ENCODE measurements at regions not wholly inside any gene's neighbourhood (a gene's known extent, or its start where the extent isn't known, plus 50 kb on each side); places are given as distances from the start of the nearest gene placed in this dataset.
"Not testable (repeated sequence)": the region's sequence is repeated elsewhere in the genome, so short reads cannot be mapped to it uniquely, and the experiment has no call there.

- in situ Hi-C loops (cut with HindIII; ENCODE audit: low sequenced_read_pairs), result no loop called here
These were observed 88.8 kb downstream of the CD24 start for GRCh38 chr6:106885679-106886078.

- in situ Hi-C loops (cut with HindIII; ENCODE audit: low sequenced_read_pairs), result no loop called here
These were observed 90.0 kb downstream of the CD24 start for GRCh38 chr6:106884576-106884975.

- in situ Hi-C loops (cut with HindIII; ENCODE audit: low sequenced_read_pairs), result no loop called here
These were observed 90.7 kb downstream of the CD24 start for GRCh38 chr6:106883808-106884262.

- in situ Hi-C loops (cut with HindIII; ENCODE audit: low sequenced_read_pairs), result no loop called here
These were observed 91.7 kb downstream of the CD24 start for GRCh38 chr6:106882601-106883518.

GRCh38 chr6:106882138-106882537 lies 92.4 kb downstream of the CD24 start:
- in situ Hi-C loops (cut with HindIII; ENCODE audit: low sequenced_read_pairs), result no loop called here

- in situ Hi-C loops (cut with HindIII; ENCODE audit: low sequenced_read_pairs), result no loop called here
These were observed 93.6 kb downstream of the CD24 start for GRCh38 chr6:106880952-106881351.

- in situ Hi-C loops (cut with HindIII; ENCODE audit: low sequenced_read_pairs), result no loop called here
These were observed 98.7 kb downstream of the CD24 start for GRCh38 chr6:106875782-106876321.

GRCh38 chr6:106874481-106874880 lies 100.0 kb downstream of the CD24 start:
- in situ Hi-C loops (cut with HindIII; ENCODE audit: low sequenced_read_pairs), result no loop called here

GRCh38 chr6:106872049-106872448 lies 102.5 kb downstream of the CD24 start:
- in situ Hi-C loops (cut with HindIII; ENCODE audit: low sequenced_read_pairs), result no loop called here

GRCh38 chr6:106870824-106871717 lies 103.5 kb downstream of the CD24 start:
- in situ Hi-C loops (cut with HindIII; ENCODE audit: low sequenced_read_pairs), result no loop called here

- in situ Hi-C loops (cut with HindIII; ENCODE audit: low sequenced_read_pairs), result no loop called here
These were observed 104.5 kb downstream of the CD24 start for GRCh38 chr6:106870069-106870468.

- in situ Hi-C loops (cut with HindIII; ENCODE audit: low sequenced_read_pairs), result no loop called here
These were observed 105.3 kb downstream of the CD24 start for GRCh38 chr6:106869203-106869602.

- in situ Hi-C loops (cut with HindIII; ENCODE audit: low sequenced_read_pairs), result no loop called here
These were observed 107.5 kb downstream of the CD24 start for GRCh38 chr6:106866875-106867658.

- in situ Hi-C loops (cut with HindIII; ENCODE audit: low sequenced_read_pairs), result no loop called here
These were observed 111.7 kb downstream of the CD24 start for GRCh38 chr6:106862858-106863257.

GRCh38 chr6:106860940-106861339 lies 113.6 kb downstream of the CD24 start:
- in situ Hi-C loops (cut with HindIII; ENCODE audit: low sequenced_read_pairs), result no loop called here

- in situ Hi-C loops (cut with HindIII; ENCODE audit: low sequenced_read_pairs), result no loop called here
These were observed 115.9 kb downstream of the CD24 start for GRCh38 chr6:106858653-106859092.

GRCh38 chr6:106857771-106858652 lies 116.5 kb downstream of the CD24 start:
- in situ Hi-C loops (cut with HindIII; ENCODE audit: low sequenced_read_pairs), result no loop called here

GRCh38 chr6:106857310-106857709 lies 117.2 kb downstream of the CD24 start:
- in situ Hi-C loops (cut with HindIII; ENCODE audit: low sequenced_read_pairs), result not testable (repeated sequence)

GRCh38 chr6:106856227-106856874 lies 118.2 kb downstream of the CD24 start:
- in situ Hi-C loops (cut with HindIII; ENCODE audit: low sequenced_read_pairs), result no loop called here

All from DLD1 (cell line).